OCI-LY7 (cell line): ENCODE measurements at regions not wholly inside any gene's neighbourhood (a gene's known extent, or its start where the extent isn't known, plus 50 kb on each side); places are given as distances from the start of the nearest gene placed in this dataset.
"Not testable (repeated sequence)": the region's sequence is repeated elsewhere in the genome, so short reads cannot be mapped to it uniquely, and the experiment has no call there.

Experiments
- BruUV-seq: library from RNA; stranded (reverse); fragments of 400-500 nt; replicated peaks from 2 replicates; lab custom pipeline; 2021; lab: Mats Ljungman, UMichigan
- CTCF ChIA-PET: fragments of 300-600 bp; sonication (Branson Sonifier 250); formaldehyde crosslinking; loops from one replicate; lab custom pipeline; 2022; ENCODE audit warnings: antibody characterized with exemption; ENCODE audit not compliant: unreplicated experiment; lab: Charles Lee
- POLR2A ChIA-PET: fragments of 300-600 bp; sonication (Branson Sonifier 250); formaldehyde crosslinking; loops from one replicate; lab custom pipeline; 2022; ENCODE audit warnings: antibody characterized with exemption; lab: Charles Lee
- DNase-seq: peaks from one replicate; pipeline ENCODE4 v3.0.0-alpha.2; 2015; ENCODE audit warnings: low spot score
- H2AFZ ChIP-seq: fragments of 200-600 bp; sonication (generic), shearing (Covaris generic); 2 replicates; pipeline ENCODE4 v1.6.1; 2014; ENCODE audit warnings: mild to moderate bottlenecking, antibody characterized with exemption, low read length, moderate library complexity
- H3K27ac ChIP-seq: fragments of 200-600 bp; sonication (generic); 2 replicates; pipeline ENCODE4 v1.5.1; 2014; ENCODE audit warnings: mixed run types, low read depth, mild to moderate bottlenecking, moderate library complexity, low read length, inconsistent platforms; ENCODE audit not compliant: poor library complexity, severe bottlenecking
- H3K36me3 ChIP-seq: fragments of 200-600 bp; sonication (generic); 2 replicates; pipeline ENCODE4 v1.6.1; 2014; ENCODE audit warnings: mild to moderate bottlenecking, antibody characterized with exemption, low read length, moderate library complexity, mixed read lengths; ENCODE audit not compliant: insufficient read depth
- H3K4me1 ChIP-seq: fragments of 200-600 bp; sonication (generic); 2 replicates; pipeline ENCODE4 v1.5.1; 2014; ENCODE audit warnings: mild to moderate bottlenecking, low read length; ENCODE audit not compliant: insufficient read depth, poor library complexity, severe bottlenecking
- H3K4me2 ChIP-seq: fragments of 200-600 bp; sonication (generic); 2 replicates; pipeline ENCODE4 v1.6.1; 2014; ENCODE audit warnings: mild to moderate bottlenecking, low read length
- H3K4me3 ChIP-seq: fragments of 200-600 bp; sonication (generic); 2 replicates; pipeline ENCODE4 v1.5.1; 2014; ENCODE audit warnings: mild to moderate bottlenecking, low read depth, low read length; ENCODE audit not compliant: poor library complexity, severe bottlenecking
- H3K79me2 ChIP-seq: fragments of 200-600 bp; sonication (generic); 2 replicates; pipeline ENCODE4 v1.6.1; 2016; ENCODE audit warnings: low read depth, mild to moderate bottlenecking, low read length, moderate library complexity, mixed read lengths; ENCODE audit not compliant: insufficient read depth
- H3K9me2 ChIP-seq: fragments of 200-600 bp; sonication (generic); 2 replicates; pipeline ENCODE4 v1.6.1; 2016; ENCODE audit warnings: mild to moderate bottlenecking, low read length, mixed read lengths; ENCODE audit not compliant: insufficient read depth
- H3K9me3 ChIP-seq: fragments of 200-600 bp; sonication (generic); 2 replicates; pipeline ENCODE4 v1.6.1; 2014; ENCODE audit warnings: mild to moderate bottlenecking, mixed run types, low read length, mixed read lengths
- H4K20me1 ChIP-seq: fragments of 200-600 bp; sonication (generic); 2 replicates; pipeline ENCODE4 v1.6.1; 2014; ENCODE audit warnings: mild to moderate bottlenecking, antibody characterized with exemption, low read length, moderate library complexity, mixed read lengths; ENCODE audit not compliant: insufficient read depth
- CTCF ChIP-seq: fragments of 200-600 bp; sonication (generic); conservative IDR thresholded peaks from 2 replicates; pipeline ENCODE4 v1.5.1; 2014; ENCODE audit warnings: mild to moderate bottlenecking, antibody characterized with exemption, low read length, moderate library complexity, mixed read lengths
- EZH2phosphoT487 ChIP-seq: fragments of 200-600 bp; sonication (generic); IDR thresholded peaks from 2 replicates; pipeline ENCODE4 v1.6.1; 2018; ENCODE audit warnings: low read depth, borderline replicate concordance, mild to moderate bottlenecking, mixed run types, antibody characterized with exemption, low read length, moderate library complexity, mixed read lengths
- intact Hi-C: fragments of 100-400 bp; cut with micrococcal nuclease; formaldehyde crosslinking; loops from one replicate; pipeline ENCODE4 v1.10.0; 2022; ENCODE audit not compliant: unreplicated experiment

- intact Hi-C loops = no loop called here
- Histone ChIP-seq H3K4me2 (no peak overlapping the region), H3K9me2 (no peaks in the 10 kb centered on the region), H3K9me3 (no peaks in the 10 kb centered on the region), H3K4me1 (no peaks in the 10 kb centered on the region), H3K4me3 (no peak overlapping the region), H3K27ac (no peak overlapping the region), H4K20me1 (no peaks in the 10 kb centered on the region), H3K36me3 (no peaks in the 10 kb centered on the region), H2AFZ (no peak overlapping the region), H3K79me2 (no peaks in the 10 kb centered on the region)
- DNase-seq = no peak
- ChIA-PET POLR2A (interaction anchor here (0.6 to 1.3 kb wide), 4 partner anchors 11 to 34 kb away, joined by 3 to 5 read pairs (median 4); no protein-coding TSS in a partner anchor), CTCF (no interaction called here)
- no peak for TF ChIP-seq CTCF
- no TSS peak for BruUV-seq
These were observed 71.0 kb upstream of the MARCKS start for GRCh38 chr6:113786168-113786567.

GRCh38 chr6:113788586-113788985, 68.6 kb upstream of the MARCKS start:
- no peak overlapping the region for H3K4me2 ChIP-seq
- no peak overlapping the region for H2AFZ ChIP-seq
- ChIA-PET CTCF (no interaction called here), POLR2A (interaction anchor here (0.6 kb wide), 2 partner anchors 215 to 658 kb away, joined by 3 to 4 read pairs; no protein-coding TSS in a partner anchor)
- BruUV-seq = no TSS peak
- H3K4me1 ChIP-seq = no peaks in the 10 kb centered on the region
- H3K36me3 ChIP-seq = no peaks in the 10 kb centered on the region
- no peaks in the 10 kb centered on the region for H3K9me3 ChIP-seq
- TF ChIP-seq CTCF = no peak
- TF ChIP-seq EZH2phosphoT487 = no peak
- no peak for DNase-seq
- H3K27ac ChIP-seq = no peak overlapping the region
- no peak overlapping the region for H3K4me3 ChIP-seq
- no peaks in the 10 kb centered on the region for H3K79me2 ChIP-seq
- H4K20me1 ChIP-seq = no peaks in the 10 kb centered on the region
- intact Hi-C loops = no loop called here
- H3K9me2 ChIP-seq = no peaks in the 10 kb centered on the region

- POLR2A ChIA-PET = interaction anchor here (0.7 to 2.0 kb wide), 4 partner anchors 12 to 51 kb away, joined by 3 to 10 read pairs (median 6); no protein-coding TSS in a partner anchor
- H3K9me2 ChIP-seq, BruUV-seq, H3K36me3 ChIP-seq, H3K79me2 ChIP-seq, H3K4me2 ChIP-seq, H3K4me1 ChIP-seq, H4K20me1 ChIP-seq, H3K4me3 ChIP-seq, DNase-seq, CTCF ChIA-PET, H2AFZ ChIP-seq, H3K9me3 ChIP-seq, intact Hi-C loops, H3K27ac ChIP-seq: not testable (repeated sequence)
These were observed 65.9 kb upstream of the MARCKS start for GRCh38 chr6:113791225-113791624.

GRCh38 chr6:113795371-113795770, 61.8 kb upstream of the MARCKS start:
- DNase-seq, H2AFZ ChIP-seq, H4K20me1 ChIP-seq, H3K9me2 ChIP-seq, intact Hi-C loops, H3K4me1 ChIP-seq, BruUV-seq, H3K9me3 ChIP-seq, H3K4me2 ChIP-seq, H3K27ac ChIP-seq, H3K4me3 ChIP-seq, H3K79me2 ChIP-seq, CTCF ChIA-PET, H3K36me3 ChIP-seq: not testable (repeated sequence)
- POLR2A ChIA-PET = interaction anchor here (0.6 kb wide), 1 partner anchor 519 kb away, joined by 3 read pairs; no protein-coding TSS in a partner anchor
